ENCODE measurements at regions not wholly inside any gene's neighbourhood (a gene's known extent, or its start where the extent isn't known, plus 50 kb on each side); places are given as distances from the start of the nearest gene placed in this dataset.

GRCh38 chr17:33680472-33680871, 387.4 kb upstream of the ASIC2 start:
- TF ChIP-seq CTCF (conservative IDR thresholded peaks at IDR 0.05 in 1 of 2, IDR thresholded peaks at IDR 0.05 in 1 of 2; ENCODE audit: low read depth in 1 of 2, low read length in 2 of 2) (no peak), EZH2 (IDR thresholded peaks at IDR 0.05; ENCODE audit: low read length, missing control alignments) (no peak)

Data from fibroblast of lung (primary cell).